H9 (cell line): ENCODE measurements at regions not wholly inside any gene's neighbourhood (a gene's known extent, or its start where the extent isn't known, plus 50 kb on each side); places are given as distances from the start of the nearest gene placed in this dataset.

Experiments used
- DNase-seq: peaks from one replicate; pipeline ENCODE4 v3.0.0-alpha.2; 2017
- H2AFZ ChIP-seq: one replicate; pipeline ENCODE4 v1.6.1; 2013; ENCODE audit warnings: mild to moderate bottlenecking, low read length, control low read depth, moderate library complexity
- H2AK5ac ChIP-seq: 2 replicates; pipeline ENCODE4 v1.6.1; 2013; ENCODE audit warnings: low read length, control low read depth, mixed read lengths; ENCODE audit not compliant: insufficient read length
- H2BK120ac ChIP-seq: one replicate; pipeline ENCODE4 v1.6.1; 2013; ENCODE audit warnings: low read depth, mild to moderate bottlenecking, low read length, control low read depth, inconsistent platforms; ENCODE audit not compliant: poor library complexity, severe bottlenecking
- H2BK12ac ChIP-seq: 2 replicates; pipeline ENCODE4 v1.6.1; 2013; ENCODE audit warnings: low read length, control low read depth, mixed read lengths, low read depth; ENCODE audit not compliant: insufficient read length
- H2BK15ac ChIP-seq: 2 replicates; pipeline ENCODE4 v1.6.1; 2013; ENCODE audit warnings: low read depth, low read length, control low read depth
- H2BK20ac ChIP-seq: one replicate; pipeline ENCODE4 v1.6.1; 2013; ENCODE audit warnings: low read depth, mild to moderate bottlenecking, low read length, control low read depth, inconsistent platforms; ENCODE audit not compliant: poor library complexity, severe bottlenecking
- H2BK5ac ChIP-seq: 2 replicates; pipeline ENCODE4 v1.6.1; 2013; ENCODE audit warnings: low read length, control low read depth, mixed read lengths; ENCODE audit not compliant: insufficient read length
- H3K14ac ChIP-seq: 2 replicates; pipeline ENCODE4 v1.6.1; 2013; ENCODE audit warnings: low read length, control low read depth; ENCODE audit not compliant: insufficient read depth
- H3K18ac ChIP-seq: 2 replicates; pipeline ENCODE4 v1.6.1; 2013; ENCODE audit warnings: low read depth, mild to moderate bottlenecking, mixed read lengths, low read length, control low read depth; ENCODE audit not compliant: insufficient read length
- H3K23ac ChIP-seq: 2 replicates; pipeline ENCODE4 v1.6.1; 2013; ENCODE audit warnings: low read length, control low read depth, mixed read lengths, low read depth; ENCODE audit not compliant: insufficient read length
- H3K23me2 ChIP-seq: 2 replicates; pipeline ENCODE4 v1.6.1; 2013; ENCODE audit warnings: low read depth, mild to moderate bottlenecking, mixed read lengths, low read length, control low read depth; ENCODE audit not compliant: insufficient read length, poor library complexity, severe bottlenecking
- H3K27ac ChIP-seq: 2 replicates; pipeline ENCODE4 v1.5.1; 2013; ENCODE audit warnings: low read length, control low read depth, mixed read lengths, low read depth; ENCODE audit not compliant: insufficient read length
- H3K27me3 ChIP-seq: 2 replicates; pipeline ENCODE4 v1.6.1; 2013; ENCODE audit warnings: low read length, control low read depth, inconsistent platforms; ENCODE audit not compliant: insufficient read depth
- H3K4ac ChIP-seq: 2 replicates; pipeline ENCODE4 v1.6.1; 2013; ENCODE audit warnings: low read depth, mild to moderate bottlenecking, control low read depth, inconsistent platforms, low read length, moderate library complexity
- H3K4me1 ChIP-seq: 2 replicates; pipeline ENCODE4 v1.6.1; 2013; ENCODE audit warnings: low read length, control low read depth, inconsistent platforms; ENCODE audit not compliant: insufficient read depth
- H3K4me2 ChIP-seq: 2 replicates; pipeline ENCODE4 v1.6.1; 2013; ENCODE audit warnings: low read length, control low read depth, mixed read lengths; ENCODE audit not compliant: insufficient read length, insufficient read depth
- H3K56ac ChIP-seq: 2 replicates; pipeline ENCODE4 v1.6.1; 2013; ENCODE audit warnings: low read depth, mild to moderate bottlenecking, mixed read lengths, low read length, control low read depth; ENCODE audit not compliant: insufficient read length
- H3K79me1 ChIP-seq: 2 replicates; pipeline ENCODE4 v1.6.1; 2013; ENCODE audit warnings: low read depth, mild to moderate bottlenecking, moderate library complexity, low read length, control low read depth, inconsistent platforms; ENCODE audit not compliant: insufficient read depth, poor library complexity, severe bottlenecking
- H3K79me2 ChIP-seq: 2 replicates; pipeline ENCODE4 v1.6.1; 2013; ENCODE audit warnings: low read length, control low read depth, inconsistent platforms; ENCODE audit not compliant: insufficient read depth
- H3K9ac ChIP-seq: 2 replicates; pipeline ENCODE4 v1.6.1; 2013; ENCODE audit warnings: low read length, control low read depth, mixed read lengths; ENCODE audit not compliant: insufficient read length; ENCODE audit errors: extremely low read depth
- H3K9me3 ChIP-seq: one replicate; pipeline ENCODE4 v1.6.1; 2013; ENCODE audit warnings: low read depth, low read length, inconsistent platforms; ENCODE audit not compliant: control insufficient read depth
- H3T11ph ChIP-seq: one replicate; pipeline ENCODE4 v1.6.1; 2013; ENCODE audit warnings: mild to moderate bottlenecking, low read length, control low read depth, inconsistent platforms
- H4K20me1 ChIP-seq: one replicate; pipeline ENCODE4 v1.6.1; 2013; ENCODE audit not compliant: control insufficient read depth, insufficient read length, insufficient read depth
- H4K5ac ChIP-seq: 2 replicates; pipeline ENCODE4 v1.6.1; 2013; ENCODE audit warnings: low read depth, mild to moderate bottlenecking, mixed read lengths, low read length, control low read depth; ENCODE audit not compliant: insufficient read length
- H4K8ac ChIP-seq: replicated peaks from 2 replicates; pipeline ENCODE4 v1.6.1; 2013; ENCODE audit warnings: low read length, control low read depth, mixed read lengths, low read depth; ENCODE audit not compliant: insufficient read length
- H4K91ac ChIP-seq: 2 replicates; pipeline ENCODE4 v1.6.1; 2013; ENCODE audit warnings: low read depth, mild to moderate bottlenecking, moderate library complexity, mixed read lengths, low read length, control low read depth; ENCODE audit not compliant: insufficient read length
- H3K27ac Mint-ChIP-seq, 3 experiments: 2 replicates in 2 of 3; 3 replicates in 1 of 3; pipeline ENCODE4 v1.8.0; 2020 to 2021; ENCODE audit warnings: mixed read lengths in 3 of 3, mild to moderate bottlenecking in 1 of 3, moderate library complexity in 1 of 3
- H3K27me3 Mint-ChIP-seq: 2 replicates; pipeline ENCODE4 v1.8.0; 2021; ENCODE audit warnings: low read depth, mild to moderate bottlenecking, moderate library complexity, mixed read lengths
- H3K36me3 Mint-ChIP-seq, 3 experiments: 2 replicates in 2 of 3; 3 replicates in 1 of 3; pipeline ENCODE4 v1.8.0; 2020 to 2021; ENCODE audit warnings: low read depth in 3 of 3, mixed read lengths in 3 of 3; ENCODE audit not compliant: insufficient read depth in 1 of 3
- H3K4me1 Mint-ChIP-seq, 2 experiments: 2 replicates each; pipeline ENCODE4 v1.8.0; 2020; ENCODE audit warnings: mixed read lengths in 2 of 2
- H3K4me3 Mint-ChIP-seq, 2 experiments: 2 replicates in 1 of 2; 3 replicates in 1 of 2; pipeline ENCODE4 v1.8.0; 2020 to 2021; ENCODE audit warnings: mild to moderate bottlenecking in 2 of 2, mixed read lengths in 2 of 2, moderate library complexity in 1 of 2
- H3K9me3 Mint-ChIP-seq, 2 experiments: 2 replicates in 1 of 2; 3 replicates in 1 of 2; pipeline ENCODE4 v1.8.0; 2020; ENCODE audit warnings: mild to moderate bottlenecking in 2 of 2, mixed read lengths in 2 of 2, moderate library complexity in 1 of 2
- CTCF ChIP-seq: fragments of 200-600 bp; sonication (generic); conservative IDR thresholded peaks from 3 replicates; pipeline ENCODE4 v1.8.0; 2021; ENCODE audit warnings: antibody characterized with exemption, mild to moderate bottlenecking
- WGBS: extraction: QIAGEN DNeasy Blood & Tissue Kit; methylation state at CpG from one replicate; pipeline ENCODE4 v1.1.7; 2013; ENCODE audit warnings: missing lambda C conversion rate, low lambda C conversion rate, mixed read lengths; ENCODE audit not compliant: insufficient read length; ENCODE audit errors: extremely low coverage; 5-methylcytosine and 5-hydroxymethylcytosine counted together

GRCh38 chr5:68738236-68738635 is 355.6 kb upstream of the SLC30A5 start:
- Histone ChIP-seq H3K79me1 (no peaks in the 10 kb centered on the region), H4K91ac (no peak overlapping the region), H4K8ac (no peak overlapping the region), H2AK5ac (no peak overlapping the region), H2BK12ac (no peak overlapping the region), H3K4me2 (no peak overlapping the region), H4K5ac (no peak overlapping the region), H3K79me2 (no peaks in the 10 kb centered on the region), H3K56ac (no peak overlapping the region), H4K20me1 (no peaks in the 10 kb centered on the region), H3T11ph (no peak overlapping the region), H3K27me3 (no peaks in the 10 kb centered on the region), H3K4ac (no peak overlapping the region), H3K9ac (no peak overlapping the region), H3K23ac (no peak overlapping the region), H2BK20ac (no peak overlapping the region), H2BK5ac (no peak overlapping the region), H2AFZ (no peak overlapping the region), H2BK15ac (no peak overlapping the region), H2BK120ac (no peak overlapping the region), H3K14ac (no peak overlapping the region), H3K23me2 (no peaks in the 10 kb centered on the region), H3K4me1 (no peaks in the 10 kb centered on the region), H3K27ac (no peak overlapping the region), H3K9me3 (no peaks in the 10 kb centered on the region), H3K18ac (no peak overlapping the region)
- no peak overlapping the region for H3K27ac Mint-ChIP-seq
- DNase-seq = no peak
- no CpG with 5 or more reads among the region's 9 CpGs for WGBS
- H3K27me3 Mint-ChIP-seq = no peaks in the 10 kb centered on the region; the same call in none of the 2 replicates
- TF ChIP-seq CTCF = no peak
- no peaks in the 10 kb centered on the region for H3K9me3 Mint-ChIP-seq
- no peak overlapping the region for H3K4me3 Mint-ChIP-seq
- H3K36me3 Mint-ChIP-seq = no peaks in the 10 kb centered on the region
- no peaks in the 10 kb centered on the region for H3K4me1 Mint-ChIP-seq
